VCaP (cell line): ENCODE measurements at regions not wholly inside any gene's neighbourhood (a gene's known extent, or its start where the extent isn't known, plus 50 kb on each side); places are given as distances from the start of the nearest gene placed in this dataset.

Experiments
- H3K27ac ChIP-seq: fragments of 450-650 bp; 2 replicates; pipeline ENCODE4 v1.5.1; 2017
- CTCF ChIP-seq: fragments of 450-650 bp; conservative IDR thresholded peaks from 2 replicates; pipeline ENCODE4 v1.5.1; 2017; ENCODE audit warnings: mild to moderate bottlenecking, moderate library complexity

- no peak for TF ChIP-seq CTCF
These were observed 319.1 kb downstream of the MED10 start for GRCh38 chr5:6059137-6059800.

GRCh38 chr5:6058055-6058715, 320.2 kb downstream of the MED10 start:
- no peak for TF ChIP-seq CTCF
- no peak overlapping the region for H3K27ac ChIP-seq

More at GRCh38 chr5:6059137-6059800, 319.1 kb downstream of the MED10 start:
- H3K27ac ChIP-seq = no peak overlapping the region

GRCh38 chr5:6056280-6056679, 322.1 kb downstream of the MED10 start:
- no peak for TF ChIP-seq CTCF

GRCh38 chr5:6049662-6050061, 328.7 kb downstream of the MED10 start:
- no peak for TF ChIP-seq CTCF
- no peak overlapping the region for H3K27ac ChIP-seq

More at GRCh38 chr5:6056280-6056679, 322.1 kb downstream of the MED10 start:
- no peak overlapping the region for H3K27ac ChIP-seq

GRCh38 chr5:6048746-6049145, 329.6 kb downstream of the MED10 start:
- TF ChIP-seq CTCF = no peak
- H3K27ac ChIP-seq = no peak overlapping the region

- no peak overlapping the region for H3K27ac ChIP-seq
- no peak for TF ChIP-seq CTCF
These were observed 331.9 kb downstream of the MED10 start for GRCh38 chr5:6046296-6046967.

GRCh38 chr5:6043491-6044310, 334.6 kb downstream of the MED10 start:
- TF ChIP-seq CTCF = no peak; the same call in 1 of the 2 replicates
- no peak overlapping the region for H3K27ac ChIP-seq
